DMS 273 (cell line): ENCODE measurements at regions not wholly inside any gene's neighbourhood (a gene's known extent, or its start where the extent isn't known, plus 50 kb on each side); places are given as distances from the start of the nearest gene placed in this dataset.
A peak's percentile ranks its signal among the peaks of the same experiment; 100 is the strongest.
"Not testable (repeated sequence)": the region's sequence is repeated elsewhere in the genome, so short reads cannot be mapped to it uniquely, and the experiment has no call there.

ENCODE experiments used
- DNase-seq: peaks from one replicate; lab custom pipeline; 2025; ENCODE audit not compliant: unreplicated experiment; lab: John Stamatoyannopoulos, UW

DNA sequence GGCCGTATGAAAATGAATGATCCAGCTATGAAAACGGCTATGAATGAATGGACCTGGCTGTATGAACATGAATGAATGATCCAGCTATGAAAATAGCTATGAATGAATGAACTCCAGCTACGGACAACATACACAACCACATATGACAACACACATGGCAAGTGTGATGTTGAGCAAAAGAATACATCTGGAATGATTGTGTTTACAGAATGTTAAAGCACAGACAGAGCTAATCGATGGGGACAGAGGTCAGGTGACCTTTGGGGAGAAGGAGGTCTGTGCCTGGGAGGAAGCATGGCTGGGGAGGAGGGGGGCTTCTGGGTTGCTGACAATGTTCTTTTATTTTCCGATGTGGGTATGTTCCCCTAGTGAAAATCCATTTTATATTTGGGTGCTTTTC lies 174.0 kb upstream of the WSCD1 start:
- no peak for DNase-seq

DNA sequence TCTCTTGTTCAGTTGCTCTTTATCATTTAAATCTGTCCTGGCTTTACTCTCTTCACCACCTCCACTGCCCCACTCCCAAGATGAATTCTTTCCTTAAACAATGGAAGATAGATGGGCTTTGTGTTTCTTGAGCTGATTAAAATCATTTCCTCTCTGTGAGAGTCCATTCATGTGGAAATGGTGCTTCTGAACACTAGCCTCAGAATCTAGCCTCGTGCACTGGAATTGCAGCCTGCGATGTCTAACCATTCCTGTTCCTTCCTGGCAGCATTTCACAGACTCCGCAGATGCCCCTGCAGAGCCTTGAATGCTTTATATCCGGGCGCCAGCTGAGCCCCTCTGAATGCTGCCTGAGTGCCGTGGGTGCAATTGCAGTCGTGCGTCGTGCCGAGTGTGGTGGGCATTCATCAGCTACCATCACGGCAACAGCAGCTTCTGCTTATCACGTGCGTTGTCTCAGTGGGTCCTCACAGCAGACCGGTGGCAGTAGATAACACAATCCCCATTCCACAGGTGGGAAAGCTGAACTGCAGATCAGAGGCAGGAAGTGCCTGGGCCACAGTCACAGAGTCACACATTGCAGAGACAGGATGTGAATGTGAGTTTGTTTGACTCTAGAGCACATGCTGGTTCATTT lies 172.8 kb upstream of the WSCD1 start:
- DNase-seq = no peak

DNA sequence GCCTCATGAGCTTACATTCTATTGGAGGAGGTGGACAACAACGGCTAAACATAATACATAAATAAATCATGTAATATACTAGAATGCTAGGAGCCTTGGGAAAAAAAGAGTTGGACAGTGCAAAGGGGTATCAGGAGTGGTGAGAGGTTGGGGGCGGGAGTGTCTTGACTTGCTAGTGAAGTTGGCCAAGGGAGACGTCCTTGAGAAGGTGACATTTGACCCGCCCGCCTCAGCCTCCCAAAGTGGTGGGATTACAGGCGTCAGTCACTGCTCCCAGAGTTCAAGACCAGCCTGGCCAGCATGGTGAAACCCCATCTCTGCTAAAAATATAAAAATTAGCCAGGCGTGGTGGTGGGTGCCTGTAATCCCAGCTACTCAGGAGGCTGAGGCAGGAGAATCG lies 172.2 kb upstream of the WSCD1 start:
- DNase-seq = not testable (repeated sequence)

DNA sequence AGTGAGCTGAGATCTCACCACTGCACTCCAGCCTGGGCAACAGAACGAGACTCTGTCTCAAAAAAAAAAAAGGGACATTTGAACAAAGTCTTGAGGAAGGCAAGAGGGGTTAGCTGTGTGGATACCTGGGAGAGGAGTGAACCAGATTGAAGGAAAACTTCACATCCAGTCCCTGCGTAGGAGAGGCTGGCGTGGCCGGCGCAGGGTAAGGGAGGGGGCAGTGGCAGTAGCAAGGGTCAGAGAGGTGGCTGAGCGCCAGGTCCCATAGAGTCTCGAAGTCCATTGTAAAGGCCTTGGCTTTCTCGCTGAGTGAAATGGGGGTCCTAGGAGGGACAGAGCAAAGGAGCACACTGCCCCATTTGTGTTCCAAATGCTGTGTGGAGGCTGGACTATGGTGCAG lies 171.8 kb upstream of the WSCD1 start:
- no peak for DNase-seq

DNA sequence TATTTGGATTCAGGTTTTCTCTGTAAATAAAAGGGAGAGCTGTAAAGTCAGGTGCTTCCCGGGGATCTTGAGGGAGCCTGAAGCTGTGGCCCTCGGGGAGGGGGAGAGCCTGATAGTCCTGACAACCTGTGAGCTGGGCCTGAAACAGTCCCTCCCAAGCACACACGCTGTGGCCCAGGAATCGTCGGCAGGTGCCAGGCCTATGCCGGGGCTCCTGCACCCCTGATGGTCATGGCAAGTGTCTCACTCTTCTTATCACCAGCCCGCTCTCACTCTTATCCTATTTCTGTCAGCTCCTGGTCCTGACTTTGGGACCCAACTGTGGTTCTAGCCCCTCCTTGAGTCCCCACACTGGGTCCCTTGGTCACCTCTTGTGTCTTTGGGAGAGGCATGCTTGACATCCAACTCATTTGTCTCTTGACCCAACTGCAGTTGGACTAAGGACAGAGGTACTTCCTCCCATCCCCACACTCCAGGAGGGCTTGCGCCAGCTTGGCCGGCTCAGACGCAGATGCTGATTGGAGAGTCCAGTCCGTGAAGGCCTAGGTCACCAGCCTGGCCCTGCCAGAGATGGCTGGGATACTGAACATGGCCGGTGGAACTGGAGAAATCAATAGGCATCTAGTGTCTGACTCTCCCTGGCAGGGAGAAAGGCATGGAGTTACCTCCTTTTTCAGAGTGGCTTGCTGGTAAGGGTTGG lies 170.5 kb upstream of the WSCD1 start:
- no peak for DNase-seq

DNA sequence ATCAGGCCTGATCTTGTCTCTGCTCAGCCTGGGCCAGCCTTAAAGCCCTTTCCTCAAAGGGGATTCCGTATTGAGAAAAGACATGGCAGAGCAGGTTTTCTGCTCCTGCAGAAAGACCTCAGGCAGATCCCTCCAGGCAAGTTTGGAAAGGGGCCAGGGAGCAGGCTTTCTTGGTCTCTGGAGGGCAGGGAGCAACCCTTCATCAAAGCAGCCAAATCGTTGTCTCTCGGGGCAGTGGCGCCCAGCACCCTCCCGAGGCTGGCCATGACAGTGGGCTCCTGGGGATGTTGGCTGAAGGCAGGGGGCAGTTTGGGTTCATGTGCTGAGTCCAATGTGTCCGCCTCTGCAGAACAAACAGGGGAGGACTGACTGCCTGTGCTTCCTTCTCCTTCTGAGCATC lies 168.4 kb upstream of the WSCD1 start:
- DNase-seq = no peak

DNA sequence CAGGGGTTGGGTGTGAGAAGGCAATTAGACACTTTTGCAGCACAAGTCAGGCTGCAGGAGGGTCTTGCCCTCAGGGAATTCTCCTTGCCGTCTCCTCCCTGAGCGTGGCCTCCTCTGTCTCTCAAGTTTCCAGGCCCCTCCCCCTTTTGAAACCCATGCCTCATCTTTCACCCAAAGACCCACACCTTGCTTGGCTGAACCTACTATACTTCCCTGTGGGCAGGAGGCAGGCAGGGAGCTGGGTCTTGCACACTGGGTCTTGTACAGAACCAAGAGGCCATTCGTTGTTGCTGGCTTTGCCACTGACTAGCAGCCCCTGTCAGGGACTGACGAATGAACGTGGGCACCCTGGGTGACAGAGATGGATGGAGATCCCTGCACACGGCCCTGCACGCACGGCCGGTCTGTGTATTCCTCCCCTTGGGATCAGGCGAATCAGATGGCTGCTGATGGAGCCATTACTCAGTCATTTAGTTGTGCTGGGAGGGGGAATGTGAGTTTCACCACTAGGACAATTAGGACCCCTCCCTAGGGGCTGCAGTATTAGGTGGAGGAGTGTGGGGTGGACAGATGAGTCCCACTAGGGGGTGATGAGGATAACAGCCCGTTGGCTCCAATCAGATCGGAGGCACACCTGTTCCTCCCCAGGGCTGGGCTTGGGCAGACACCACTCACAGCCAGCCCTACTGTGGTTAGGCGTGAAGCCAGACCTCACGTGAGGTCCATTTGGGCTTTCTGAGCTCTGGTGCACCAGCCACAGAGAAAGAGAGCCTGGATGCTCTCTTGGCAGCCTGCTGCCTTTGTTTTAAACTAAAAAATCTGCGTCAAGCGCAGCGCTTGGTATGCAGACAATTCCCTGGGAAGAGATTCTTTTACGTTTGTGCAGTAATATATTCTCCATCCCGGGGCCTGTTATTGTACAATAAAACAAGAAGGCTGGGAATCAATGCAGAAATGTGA lies 167.7 kb upstream of the WSCD1 start:
- peak; percentile 38 for DNase-seq

DNA sequence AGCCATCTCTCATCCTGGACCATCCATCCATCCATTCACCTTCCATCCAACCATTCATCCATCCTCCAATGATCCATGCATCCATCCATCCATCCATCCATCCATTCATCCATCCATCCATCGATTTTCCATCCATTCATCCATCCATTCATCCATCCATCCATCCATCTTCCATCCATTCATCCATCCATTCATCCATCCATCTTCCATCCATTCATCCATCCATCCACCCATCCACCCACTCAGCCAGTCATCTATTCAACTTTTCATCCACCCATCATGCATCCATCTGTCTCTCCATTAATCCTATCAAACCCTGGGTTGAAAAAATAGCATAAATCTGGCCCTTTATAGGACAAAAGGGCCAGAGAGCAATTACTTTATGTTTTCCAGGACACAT lies 158.3 kb upstream of the WSCD1 start:
- no peak for DNase-seq

DNA sequence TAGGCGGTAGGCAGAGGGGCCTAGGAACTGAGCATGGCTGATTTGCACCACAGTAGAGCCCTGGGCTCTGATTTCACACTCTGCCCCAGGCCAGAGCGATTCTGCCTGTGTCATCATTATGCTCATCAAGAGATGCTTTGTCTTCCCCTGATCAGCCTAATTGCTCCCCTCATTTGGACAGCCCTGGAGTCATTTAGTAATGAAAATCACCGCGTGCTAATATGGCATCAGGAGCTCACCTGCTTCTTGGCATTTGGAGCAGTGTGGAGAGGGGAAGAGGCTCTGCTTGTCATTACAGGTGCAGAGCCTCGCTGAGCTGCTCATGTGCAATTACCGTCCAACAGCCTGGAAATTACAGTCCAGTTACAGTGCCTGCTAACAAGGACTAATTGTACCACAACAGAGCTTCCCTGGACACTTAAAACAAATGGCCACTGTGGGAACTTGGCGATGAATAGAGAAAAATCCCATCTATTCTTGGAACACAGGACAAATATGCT lies 157.1 kb upstream of the WSCD1 start:
- no peak for DNase-seq

DNA sequence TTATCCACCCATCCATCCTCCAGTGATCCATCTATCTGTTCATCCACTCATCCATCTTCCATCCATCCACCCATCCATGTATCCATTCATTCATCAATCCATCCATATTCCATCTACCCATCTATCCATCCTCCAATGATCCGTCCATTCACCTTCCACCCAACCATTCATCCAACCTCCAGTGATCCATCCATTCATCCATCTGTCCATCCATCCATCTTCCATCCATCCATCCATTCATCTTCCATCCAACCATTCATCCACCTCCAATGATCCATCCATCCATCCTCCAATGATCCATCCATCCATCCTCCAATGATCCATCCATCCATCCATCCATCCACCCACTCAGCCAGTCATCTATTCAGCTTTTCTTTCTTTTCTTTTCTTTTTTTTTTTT lies 156.5 kb upstream of the WSCD1 start:
- DNase-seq = no peak

DNA sequence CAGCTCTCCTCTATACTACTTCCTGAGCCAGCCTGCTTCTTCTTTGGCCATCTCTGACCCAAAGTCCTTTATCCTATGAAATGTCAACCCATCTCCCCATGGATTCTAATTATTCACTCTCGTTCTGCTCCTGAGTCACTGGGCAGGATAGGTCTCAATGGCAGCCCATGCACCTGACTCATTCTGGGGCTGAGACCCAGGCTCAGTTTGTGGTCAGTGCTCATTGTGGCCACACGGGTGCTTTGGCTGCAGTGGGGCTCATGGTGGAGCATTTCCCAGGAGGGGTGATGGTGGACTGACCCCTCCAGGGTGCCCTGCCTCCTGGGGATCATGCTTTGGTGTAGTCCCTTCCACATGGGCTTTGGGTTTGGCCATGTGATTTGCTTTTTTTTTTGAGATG lies 154.8 kb upstream of the WSCD1 start:
- no peak for DNase-seq

DNA sequence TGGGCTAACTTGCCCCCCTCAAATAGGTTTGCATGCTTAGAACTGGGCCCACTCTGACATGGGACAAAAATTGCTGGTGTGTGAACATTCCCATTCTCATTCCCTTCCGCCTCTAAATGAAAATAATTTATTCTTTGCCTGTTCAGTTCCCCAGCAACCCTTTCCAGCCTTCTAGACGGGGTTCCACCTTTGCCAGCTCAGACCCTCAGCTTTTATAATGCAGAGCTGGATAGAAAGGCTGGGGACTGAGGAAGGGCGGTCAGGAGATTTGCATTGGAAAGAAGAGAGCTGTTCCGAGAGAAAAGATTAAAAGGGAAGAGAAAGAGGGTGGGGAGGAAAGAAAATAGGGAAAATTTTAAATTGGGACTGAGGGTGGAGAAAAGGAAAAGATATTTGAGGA lies 151.1 kb upstream of the WSCD1 start:
- DNase-seq = no peak

DNA sequence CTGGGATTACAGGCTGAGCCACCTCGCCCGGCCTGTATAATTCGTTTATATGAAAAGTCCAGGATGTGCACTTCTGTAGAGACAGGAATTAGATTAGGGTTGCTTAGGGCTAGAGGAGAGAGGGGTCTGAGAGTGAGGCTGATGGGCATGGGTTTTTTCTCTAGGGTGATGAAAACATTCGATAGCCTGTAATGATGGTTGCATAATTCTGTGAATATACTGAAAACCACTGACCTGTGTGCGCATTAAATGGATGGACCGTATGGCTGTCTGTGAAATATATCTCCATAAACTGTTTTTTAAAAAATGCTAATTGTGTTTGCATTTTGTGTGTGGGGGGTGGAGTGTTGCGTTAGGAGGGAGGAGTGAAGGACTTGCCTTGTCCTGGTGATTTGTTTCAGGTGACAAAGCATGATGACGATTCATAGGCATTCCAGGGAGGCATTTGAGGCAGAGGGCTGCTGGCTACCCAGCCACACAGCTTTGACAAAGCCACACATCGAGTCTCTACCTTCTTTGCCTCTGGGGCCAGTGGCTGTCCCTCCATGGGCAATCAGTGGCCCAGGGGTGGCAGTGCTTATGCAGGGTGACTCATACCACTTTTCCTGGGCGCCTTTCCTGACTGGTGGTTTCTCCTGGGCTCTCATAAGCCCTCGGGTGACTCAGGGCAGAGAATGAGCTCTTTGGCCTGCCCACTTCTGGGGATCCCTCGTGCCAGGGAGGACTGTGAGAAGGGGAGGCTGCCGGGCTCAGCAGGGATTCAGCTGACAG lies 148.5 kb upstream of the WSCD1 start:
- DNase-seq = no peak

DNA sequence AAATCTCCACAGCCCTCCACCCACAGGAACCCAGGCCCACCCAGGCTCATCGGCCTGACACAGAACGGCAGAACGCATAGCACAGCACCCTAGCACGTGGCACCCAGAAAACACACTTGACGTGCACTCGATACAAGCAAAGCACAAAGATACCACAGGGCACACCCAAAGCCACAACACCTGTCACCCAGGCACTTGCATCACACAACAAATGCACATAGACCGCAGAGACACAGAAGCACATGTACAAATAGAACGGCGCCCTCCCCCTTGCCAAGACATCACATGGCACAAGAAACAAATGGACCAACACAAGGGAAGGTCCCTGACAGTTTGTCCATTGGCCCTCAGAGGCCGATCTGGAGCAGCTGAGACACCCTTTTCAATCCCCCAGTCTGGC lies 147.7 kb upstream of the WSCD1 start:
- DNase-seq = no peak

DNA sequence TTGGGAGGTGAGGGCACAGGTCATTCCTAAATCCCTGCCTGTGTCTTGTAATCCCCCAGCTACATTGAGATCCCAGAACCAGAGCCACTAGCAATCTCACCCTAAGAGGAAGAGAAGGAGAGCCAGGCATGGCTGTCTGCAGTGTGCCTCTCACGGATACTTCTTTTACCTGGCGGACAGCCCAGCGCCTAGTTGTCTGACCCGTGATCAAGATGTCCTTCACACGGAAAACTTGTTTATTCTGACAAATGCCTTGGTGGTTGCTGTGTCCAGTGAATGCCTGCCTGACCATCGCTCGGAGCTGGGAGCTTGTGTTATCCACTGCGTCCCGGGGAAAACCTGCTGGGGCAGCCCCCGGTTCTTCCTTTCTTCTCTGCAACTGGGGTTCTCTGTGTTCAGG lies 140.5 kb upstream of the WSCD1 start:
- no peak for DNase-seq

DNA sequence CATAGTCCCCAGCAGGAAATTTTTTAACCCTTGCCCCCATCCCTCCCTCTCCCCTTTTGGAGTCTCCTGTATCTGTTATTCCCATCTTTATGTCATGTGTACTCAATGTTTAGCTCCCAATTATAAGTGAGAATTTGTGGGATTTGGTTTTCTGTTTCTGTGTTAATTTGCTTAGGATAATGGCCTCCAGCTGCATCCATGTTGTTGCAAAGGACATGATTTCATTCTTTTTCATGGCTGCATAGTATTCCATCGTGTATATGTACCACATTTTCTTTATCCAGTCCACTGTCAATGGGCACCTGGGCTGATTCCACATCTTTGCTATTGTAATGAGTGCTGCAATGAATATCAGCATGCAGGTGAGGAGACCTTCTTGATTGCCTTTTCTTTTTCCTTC lies 139.6 kb upstream of the WSCD1 start:
- not testable (repeated sequence) for DNase-seq

DNA sequence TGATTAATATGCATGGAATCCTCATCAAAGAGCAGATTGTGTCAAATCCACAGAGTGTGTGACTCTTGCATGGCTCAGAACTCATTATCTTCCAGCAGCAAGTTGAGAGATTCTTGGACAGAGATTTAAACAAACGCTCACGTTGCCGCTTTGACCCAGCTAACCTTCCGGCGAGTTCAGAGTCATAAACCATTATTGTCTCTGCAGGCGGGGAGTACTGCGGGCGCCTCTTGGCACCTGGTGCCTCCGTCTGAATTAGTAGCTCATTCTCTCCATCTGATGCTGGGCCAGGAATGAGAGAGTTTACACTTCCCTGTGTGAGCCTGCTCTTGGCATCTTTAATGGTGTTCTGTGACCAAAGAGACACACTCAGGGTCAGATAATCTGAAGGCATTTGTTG lies 138.6 kb upstream of the WSCD1 start:
- peak; percentile 3 for DNase-seq

DNA sequence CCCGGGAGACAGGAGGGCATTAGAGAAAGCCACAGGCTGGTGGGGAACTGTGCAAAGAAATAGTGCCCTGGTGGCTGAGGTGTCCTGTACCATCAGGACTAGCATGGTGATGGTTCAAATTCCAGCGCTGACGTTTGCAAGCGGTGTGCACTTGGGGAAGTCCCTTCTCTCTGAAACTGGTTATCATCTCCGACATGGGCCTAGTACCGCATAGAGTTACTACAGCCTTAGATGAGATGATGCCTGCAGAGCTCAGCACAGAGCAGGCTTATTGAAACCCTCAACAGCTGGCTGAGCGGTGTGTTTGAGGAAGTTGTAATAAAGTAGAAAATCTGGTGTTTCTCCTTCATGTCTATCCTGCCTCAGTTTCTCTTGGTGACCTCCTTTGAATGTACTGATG lies 136.7 kb upstream of the WSCD1 start:
- no peak for DNase-seq

DNA sequence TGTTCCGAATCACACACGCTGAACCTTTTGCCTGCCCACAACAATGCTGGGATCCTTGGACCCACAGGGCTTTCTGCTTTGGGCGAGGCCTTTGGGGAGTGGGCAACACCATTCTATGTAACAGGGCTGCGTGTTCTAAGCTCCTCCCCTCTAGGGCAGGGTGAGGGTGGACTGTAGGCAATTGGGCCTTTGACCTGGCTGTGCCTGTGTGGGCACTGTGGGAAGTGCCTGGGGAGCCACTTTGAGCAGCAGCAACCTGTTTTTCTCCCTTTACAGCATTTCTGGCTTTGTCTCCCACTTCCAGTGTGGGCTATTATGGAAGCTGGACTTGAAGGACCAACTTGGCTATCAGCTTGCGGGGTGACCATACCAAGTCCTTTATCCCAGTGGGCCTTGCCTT lies 128.9 kb upstream of the WSCD1 start:
- DNase-seq = no peak

DNA sequence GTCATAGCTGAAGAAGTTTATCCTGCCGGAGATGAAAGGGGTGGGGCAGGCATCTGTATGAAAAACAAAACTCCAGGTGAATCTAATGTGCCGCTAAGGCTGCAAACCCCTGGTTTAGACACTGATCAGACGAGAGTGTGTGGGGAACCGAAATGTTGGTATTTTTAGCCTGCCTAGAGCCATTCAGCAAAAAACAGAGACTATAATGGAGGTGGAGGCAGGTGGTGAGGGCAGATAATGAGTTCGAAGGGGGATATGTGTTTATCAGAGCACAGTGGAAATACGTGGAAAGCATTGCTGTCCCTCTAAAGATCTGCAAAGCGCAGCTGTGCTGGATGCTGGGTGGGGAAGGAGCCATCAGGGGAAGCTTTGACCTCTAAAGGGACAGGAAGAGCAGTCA lies 127.5 kb upstream of the WSCD1 start:
- no peak for DNase-seq

DNA sequence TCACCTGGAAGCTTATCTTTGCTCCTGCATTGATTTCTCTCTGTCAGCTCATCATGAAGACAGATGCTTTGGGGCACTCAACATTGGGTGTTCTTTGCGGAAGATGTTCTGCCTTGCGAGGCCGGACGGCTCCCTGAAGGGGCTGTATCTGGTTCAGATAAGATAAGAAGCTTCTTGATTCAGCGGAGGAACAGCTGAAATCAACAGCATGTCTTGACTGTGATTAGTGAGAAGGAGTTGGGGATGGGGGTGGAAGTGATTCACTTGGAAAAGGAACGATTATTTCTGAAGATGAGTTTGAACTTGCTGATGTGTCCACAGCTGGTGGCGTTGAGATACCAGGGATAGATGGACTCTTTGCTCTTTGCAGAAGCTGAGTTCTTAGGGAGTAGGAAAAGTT lies 126.9 kb upstream of the WSCD1 start:
- DNase-seq = no peak
